IPS-20b (cell line): ENCODE measurements at regions not wholly inside any gene's neighbourhood (a gene's known extent, or its start where the extent isn't known, plus 50 kb on each side); places are given as distances from the start of the nearest gene placed in this dataset.

ENCODE experiments used
- H3K27ac ChIP-seq: one replicate; pipeline ENCODE4 v1.5.1; 2013; ENCODE audit warnings: low read length
- H3K27me3 ChIP-seq: 2 replicates; pipeline ENCODE4 v1.6.1; 2013; ENCODE audit warnings: mild to moderate bottlenecking, low read length, inconsistent platforms; ENCODE audit not compliant: insufficient read depth
- H3K36me3 ChIP-seq: 2 replicates; pipeline ENCODE4 v1.6.1; 2013; ENCODE audit warnings: low read depth, mild to moderate bottlenecking, inconsistent platforms, low read length, moderate library complexity; ENCODE audit not compliant: insufficient read depth
- H3K4me1 ChIP-seq: 2 replicates; pipeline ENCODE4 v1.6.1; 2013; ENCODE audit warnings: mild to moderate bottlenecking, control low read depth, inconsistent platforms, low read length, moderate library complexity; ENCODE audit not compliant: insufficient read depth
- H3K4me3 ChIP-seq: 2 replicates; pipeline ENCODE4 v1.5.1; 2013; ENCODE audit warnings: mild to moderate bottlenecking, low read length, inconsistent platforms
- H3K9ac ChIP-seq: 2 replicates; pipeline ENCODE4 v1.6.1; 2013; ENCODE audit warnings: low read depth, mild to moderate bottlenecking, inconsistent platforms, low read length, moderate library complexity
- H3K9me3 ChIP-seq: 2 replicates; pipeline ENCODE4 v1.6.1; 2013; ENCODE audit warnings: mild to moderate bottlenecking, low read depth, low read length, inconsistent platforms; ENCODE audit not compliant: insufficient read depth

GRCh38 chr4:83889802-83890201 is 353.9 kb downstream of the GPAT3 start:
- no peaks in the 10 kb centered on the region for H3K36me3 ChIP-seq
- no peaks in the 10 kb centered on the region for H3K9me3 ChIP-seq
- H3K27ac ChIP-seq: no peak overlapping the region
- no peak overlapping the region for H3K4me3 ChIP-seq
- no peaks in the 10 kb centered on the region for H3K27me3 ChIP-seq
- peaks cover 6% of the 10 kb centered on the region; the same call in 1 of the 2 replicates for H3K4me1 ChIP-seq
- H3K9ac ChIP-seq: no peak overlapping the region

GRCh38 chr4:83885256-83886182 is 349.6 kb downstream of the GPAT3 start:
- H3K4me3 ChIP-seq: no peak overlapping the region
- H3K27me3 ChIP-seq: no peaks in the 10 kb centered on the region
- no peak overlapping the region for H3K27ac ChIP-seq
- H3K36me3 ChIP-seq: no peaks in the 10 kb centered on the region
- no peak overlapping the region for H3K9ac ChIP-seq
- H3K9me3 ChIP-seq: no peaks in the 10 kb centered on the region
- peaks cover 6% of the 10 kb centered on the region; the same call in 1 of the 2 replicates for H3K4me1 ChIP-seq

DNA sequence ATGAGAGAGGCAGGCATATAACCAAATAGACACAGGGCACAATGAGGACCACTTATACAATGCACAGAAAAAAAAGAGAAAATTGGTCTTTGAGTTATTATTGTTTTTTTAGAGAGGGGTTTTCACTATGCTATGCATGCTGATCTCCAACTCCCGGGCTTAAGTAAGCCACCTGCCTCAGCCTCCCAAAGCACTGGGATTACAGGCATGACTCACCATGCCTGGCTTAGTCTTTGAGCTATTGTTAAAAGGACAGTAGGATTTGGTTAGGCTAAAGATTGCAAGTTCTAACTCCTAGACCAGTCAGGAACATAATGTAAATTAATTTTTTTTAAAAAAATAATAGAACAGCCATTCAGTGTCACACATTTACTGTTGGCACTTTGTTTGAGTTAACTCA is 340.1 kb downstream of the GPAT3 start:
- Histone ChIP-seq H3K4me3 (no peak overlapping the region), H3K9me3 (no peaks in the 10 kb centered on the region), H3K4me1 (no peaks in the 10 kb centered on the region), H3K9ac (no peak overlapping the region), H3K27ac (no peak overlapping the region), H3K27me3 (no peaks in the 10 kb centered on the region), H3K36me3 (no peaks in the 10 kb centered on the region)

GRCh38 chr4:83875437-83875836 is 339.5 kb downstream of the GPAT3 start:
- Histone ChIP-seq H3K27ac (no peak overlapping the region), H3K4me3 (no peak overlapping the region), H3K9me3 (no peaks in the 10 kb centered on the region), H3K4me1 (no peaks in the 10 kb centered on the region), H3K36me3 (no peaks in the 10 kb centered on the region), H3K9ac (no peak overlapping the region), H3K27me3 (no peaks in the 10 kb centered on the region)

DNA sequence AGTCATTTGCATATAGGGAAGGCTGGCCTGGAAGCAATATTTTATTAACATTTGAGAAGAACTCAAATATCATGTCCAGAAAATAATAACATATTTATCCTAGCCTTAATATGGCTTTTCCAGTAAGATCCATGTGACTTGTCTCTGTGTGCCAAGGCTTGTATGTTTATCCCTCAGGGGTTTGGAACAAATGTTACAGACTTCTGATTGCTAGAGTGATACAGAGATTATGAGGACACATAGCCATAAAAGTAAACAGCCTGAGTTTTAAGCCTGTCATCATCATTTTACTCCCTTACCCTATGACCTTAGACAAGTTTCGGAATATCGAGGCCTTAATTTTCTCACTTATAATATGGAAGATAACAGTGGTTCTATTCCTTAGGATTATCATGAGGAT is 338.1 kb downstream of the GPAT3 start:
- Histone ChIP-seq H3K27ac (no peak overlapping the region), H3K9ac (no peak overlapping the region), H3K36me3 (no peaks in the 10 kb centered on the region), H3K27me3 (no peaks in the 10 kb centered on the region), H3K4me3 (no peak overlapping the region), H3K9me3 (no peaks in the 10 kb centered on the region), H3K4me1 (no peaks in the 10 kb centered on the region)

GRCh38 chr4:83870328-83870950 is 334.5 kb downstream of the GPAT3 start:
- Histone ChIP-seq H3K27me3 (peaks cover 17% of the 10 kb centered on the region; the same call in 1 of the 2 replicates), H3K27ac (no peak overlapping the region), H3K36me3 (no peaks in the 10 kb centered on the region), H3K9ac (no peak overlapping the region), H3K9me3 (no peaks in the 10 kb centered on the region), H3K4me1 (peaks cover 6% of the 10 kb centered on the region), H3K4me3 (no peak overlapping the region)

GRCh38 chr4:83866834-83867621 is 331.1 kb downstream of the GPAT3 start:
- Histone ChIP-seq H3K4me3 (no peak overlapping the region), H3K36me3 (no peaks in the 10 kb centered on the region), H3K27ac (no peak overlapping the region), H3K4me1 (peaks cover 12% of the 10 kb centered on the region), H3K9ac (no peak overlapping the region), H3K9me3 (no peaks in the 10 kb centered on the region), H3K27me3 (peaks cover 29% of the 10 kb centered on the region)

DNA sequence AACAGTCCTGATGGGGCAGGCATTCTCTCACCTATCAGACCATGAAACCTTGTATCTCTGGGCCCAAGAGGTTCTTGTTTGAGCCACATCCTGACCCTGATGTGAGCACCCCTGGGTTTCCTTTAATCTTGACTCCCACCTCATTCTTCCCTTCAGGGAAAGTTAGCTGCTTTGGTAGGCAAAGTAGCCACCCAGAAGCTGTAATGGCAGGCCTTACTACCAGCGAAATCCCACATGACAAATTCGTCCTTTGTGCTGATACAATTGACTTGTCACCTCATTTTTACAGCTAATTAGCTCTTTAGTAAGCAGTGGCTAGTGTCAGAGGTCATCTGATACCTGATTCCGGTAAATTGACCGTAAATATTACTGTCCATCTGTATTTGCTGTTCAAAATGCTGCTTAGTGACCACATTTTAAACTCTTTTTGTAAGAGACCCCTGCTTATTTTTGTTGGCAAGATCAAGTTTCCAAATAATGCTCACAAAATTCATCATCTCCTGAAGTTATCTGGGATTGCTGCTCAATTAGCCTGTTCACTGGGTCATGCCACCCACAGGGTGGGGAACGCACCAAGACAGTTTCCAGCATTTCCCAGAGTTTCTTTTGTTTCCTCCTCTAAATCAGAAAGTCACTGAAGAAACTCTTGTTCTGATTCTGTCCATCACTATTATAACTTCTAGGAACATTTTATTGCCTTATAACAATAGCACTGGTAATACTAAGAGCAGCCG is 329.7 kb downstream of the GPAT3 start:
- Histone ChIP-seq H3K36me3 (no peaks in the 10 kb centered on the region), H3K4me1 (peaks cover 12% of the 10 kb centered on the region), H3K27ac (no peak overlapping the region), H3K9me3 (no peaks in the 10 kb centered on the region), H3K9ac (no peak overlapping the region), H3K27me3 (peaks cover 29% of the 10 kb centered on the region), H3K4me3 (no peak overlapping the region)

GRCh38 chr4:83864097-83864817 is 328.3 kb downstream of the GPAT3 start:
- peaks cover 29% of the 10 kb centered on the region for H3K27me3 ChIP-seq
- H3K9me3 ChIP-seq: no peaks in the 10 kb centered on the region
- H3K27ac ChIP-seq: no peak overlapping the region
- H3K9ac ChIP-seq: no peak overlapping the region
- peaks cover 12% of the 10 kb centered on the region for H3K4me1 ChIP-seq
- H3K4me3 ChIP-seq: no peak overlapping the region
- no peaks in the 10 kb centered on the region for H3K36me3 ChIP-seq

GRCh38 chr4:83862471-83862870 is 326.6 kb downstream of the GPAT3 start:
- no peak overlapping the region for H3K27ac ChIP-seq
- no peaks in the 10 kb centered on the region for H3K36me3 ChIP-seq
- no peak overlapping the region for H3K4me3 ChIP-seq
- peaks cover 20% of the 10 kb centered on the region for H3K27me3 ChIP-seq
- H3K9me3 ChIP-seq: no peaks in the 10 kb centered on the region
- no peak overlapping the region for H3K9ac ChIP-seq
- H3K4me1 ChIP-seq: peaks cover 11% of the 10 kb centered on the region

- H3K9me3 ChIP-seq: no peaks in the 10 kb centered on the region
- H3K4me3 ChIP-seq: no peak overlapping the region
- peaks cover 12% of the 10 kb centered on the region for H3K27me3 ChIP-seq
- no peaks in the 10 kb centered on the region for H3K36me3 ChIP-seq
- no peak overlapping the region for H3K27ac ChIP-seq
- no peak overlapping the region for H3K9ac ChIP-seq
- H3K4me1 ChIP-seq: peaks cover 8% of the 10 kb centered on the region
These were observed 324.3 kb downstream of the GPAT3 start for GRCh38 chr4:83860200-83860599.
